Activated naive CD8-positive, alpha-beta T cell treated with anti-CD3 and anti-CD28 coated beads, Interleukin-2, amount 50 U/mL, for 16 hours (primary cell): ENCODE measurements at regions not wholly inside any gene's neighbourhood (a gene's known extent, or its start where the extent isn't known, plus 50 kb on each side); places are given as distances from the start of the nearest gene placed in this dataset.
"Not testable (repeated sequence)": the region's sequence is repeated elsewhere in the genome, so short reads cannot be mapped to it uniquely, and the experiment has no call there.

ENCODE experiments used
- DNase-seq: peaks from one replicate; pipeline ENCODE4 v3.0.0-alpha.2; 2020; ENCODE audit warnings: low read depth, low spot score

- peak; percentile 47 for DNase-seq
Measured at GRCh38 chr5:34188001-34188822, 145.2 kb upstream of the C1QTNF3 start.

GRCh38 chr5:34189246-34189645, 146.2 kb upstream of the C1QTNF3 start:
- not testable (repeated sequence) for DNase-seq

GRCh38 chr5:34189752-34190411, 146.9 kb upstream of the C1QTNF3 start:
- DNase-seq, result not testable (repeated sequence)

GRCh38 chr5:34190466-34190865, 147.5 kb upstream of the C1QTNF3 start:
- not testable (repeated sequence) for DNase-seq

- DNase-seq, result not testable (repeated sequence)
Measured at GRCh38 chr5:34191279-34191744, 148.3 kb upstream of the C1QTNF3 start.

GRCh38 chr5:34192064-34192922, 149.3 kb upstream of the C1QTNF3 start:
- not testable (repeated sequence) for DNase-seq

- DNase-seq, result not testable (repeated sequence)
Measured at GRCh38 chr5:34192923-34193262, 149.9 kb upstream of the C1QTNF3 start.

- not testable (repeated sequence) for DNase-seq
Measured at GRCh38 chr5:34193297-34193696, 150.3 kb upstream of the C1QTNF3 start.

GRCh38 chr5:34193804-34194203, 150.8 kb upstream of the C1QTNF3 start:
- not testable (repeated sequence) for DNase-seq

- not testable (repeated sequence) for DNase-seq
Measured at GRCh38 chr5:34196091-34196490, 153.1 kb upstream of the C1QTNF3 start.

GRCh38 chr5:34205347-34205746, 162.3 kb upstream of the C1QTNF3 start:
- not testable (repeated sequence) for DNase-seq

- DNase-seq, result not testable (repeated sequence)
Measured at GRCh38 chr5:34217386-34217785, 174.4 kb upstream of the C1QTNF3 start.

- DNase-seq, result not testable (repeated sequence)
Measured at GRCh38 chr5:34221329-34222073, 178.5 kb upstream of the C1QTNF3 start.

GRCh38 chr5:34223158-34223557, 180.1 kb upstream of the C1QTNF3 start:
- not testable (repeated sequence) for DNase-seq

GRCh38 chr5:34230402-34230801, 187.4 kb upstream of the C1QTNF3 start:
- DNase-seq, result not testable (repeated sequence)

- DNase-seq, result not testable (repeated sequence)
Measured at GRCh38 chr5:34243802-34244201, 200.8 kb upstream of the C1QTNF3 start.

GRCh38 chr5:34244281-34245031, 201.4 kb upstream of the C1QTNF3 start:
- peak; percentile 54 for DNase-seq

- not testable (repeated sequence) for DNase-seq
Measured at GRCh38 chr5:34245032-34245394, 202.0 kb upstream of the C1QTNF3 start.

- DNase-seq, result not testable (repeated sequence)
Measured at GRCh38 chr5:34245813-34246212, 202.8 kb upstream of the C1QTNF3 start.

GRCh38 chr5:34258598-34258997, 215.6 kb upstream of the C1QTNF3 start:
- not testable (repeated sequence) for DNase-seq
